HG02943 (cell line): ENCODE measurements at regions not wholly inside any gene's neighbourhood (a gene's known extent, or its start where the extent isn't known, plus 50 kb on each side); places are given as distances from the start of the nearest gene placed in this dataset.

ENCODE experiments used
- ATAC-seq: cut with Tn5 transposase; IDR thresholded peaks from one replicate; pipeline ENCODE4 v1.9.1; 2021; ENCODE audit warnings: mild to moderate bottlenecking, low read depth, moderate library complexity; ENCODE audit not compliant: unreplicated experiment

- no peak for ATAC-seq
These were observed 97.8 kb downstream of the AQP9 start for GRCh38 chr15:58235961-58236360.

- no peak for ATAC-seq
These were observed 102.2 kb downstream of the AQP9 start for GRCh38 chr15:58240191-58240932.

DNA sequence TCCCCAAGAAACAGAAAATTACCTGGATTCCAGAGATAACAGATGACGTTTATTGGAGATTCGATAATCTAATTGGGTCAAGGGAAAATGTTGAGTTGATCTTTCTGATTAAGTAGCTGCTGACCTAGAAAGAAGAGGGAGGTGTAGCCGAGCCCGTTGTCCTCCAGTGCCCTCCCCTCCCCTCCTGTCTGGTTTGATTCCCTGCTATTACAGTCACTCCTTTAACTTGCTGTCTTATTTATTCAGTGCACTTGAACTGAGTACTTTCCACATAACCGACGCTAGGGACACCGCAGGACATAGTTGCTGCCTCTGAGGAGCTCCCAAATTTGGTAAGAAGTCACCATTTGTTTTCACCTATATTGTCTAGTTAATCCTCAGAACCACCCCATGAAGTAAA lies 103.7 kb downstream of the AQP9 start:
- ATAC-seq: no peak

DNA sequence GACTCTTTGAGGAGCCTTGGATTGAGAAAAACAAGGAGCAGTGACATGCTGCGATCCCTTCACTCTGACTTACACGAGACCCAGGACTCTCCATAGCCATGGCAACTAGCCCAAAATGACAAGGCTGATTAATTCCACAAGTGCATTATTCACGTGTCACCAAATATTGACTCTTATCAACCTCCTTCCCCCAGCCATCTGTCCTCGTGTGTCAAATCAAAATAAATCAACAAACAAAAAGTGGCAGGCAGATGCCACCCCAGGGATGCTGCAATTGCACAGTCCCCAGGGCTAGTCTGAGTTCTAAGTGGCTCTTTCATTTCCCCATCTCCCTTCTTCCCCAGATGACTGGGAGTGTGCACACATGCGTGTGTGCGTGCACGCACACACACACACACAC lies 104.9 kb downstream of the AQP9 start:
- ATAC-seq: no peak

- no peak for ATAC-seq
These were observed 106.4 kb downstream of the AQP9 start for GRCh38 chr15:58244536-58244935.

DNA sequence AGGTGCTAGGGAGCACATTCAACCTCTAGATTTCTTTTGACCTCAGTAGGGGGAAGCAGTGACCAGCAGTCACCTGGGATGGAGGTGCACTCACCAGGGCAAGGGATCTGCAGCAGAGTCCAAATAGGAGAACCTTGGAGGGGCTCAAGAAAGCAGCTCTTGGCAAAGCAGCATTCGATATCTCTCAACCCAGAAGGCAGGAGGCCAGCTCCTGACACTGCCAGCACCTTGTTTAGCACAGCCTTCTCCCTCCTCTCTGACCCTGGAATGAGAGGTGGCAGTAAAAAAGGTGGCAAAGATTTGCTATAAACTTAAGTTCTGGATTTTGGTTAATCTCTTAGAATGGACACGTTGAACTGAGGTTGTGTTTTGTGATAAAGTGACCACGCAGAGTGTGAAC lies 107.9 kb downstream of the AQP9 start:
- no peak for ATAC-seq

GRCh38 chr15:58247855-58248842 lies 110.0 kb downstream of the AQP9 start:
- no peak for ATAC-seq

GRCh38 chr15:58249646-58250312 lies 111.6 kb downstream of the AQP9 start:
- no peak for ATAC-seq

GRCh38 chr15:58252586-58253323 lies 114.6 kb downstream of the AQP9 start:
- ATAC-seq: no peak

- ATAC-seq: no peak
These were observed 119.7 kb downstream of the AQP9 start for GRCh38 chr15:58257776-58258325.

GRCh38 chr15:58258501-58259292 lies 120.5 kb downstream of the AQP9 start:
- no peak for ATAC-seq

DNA sequence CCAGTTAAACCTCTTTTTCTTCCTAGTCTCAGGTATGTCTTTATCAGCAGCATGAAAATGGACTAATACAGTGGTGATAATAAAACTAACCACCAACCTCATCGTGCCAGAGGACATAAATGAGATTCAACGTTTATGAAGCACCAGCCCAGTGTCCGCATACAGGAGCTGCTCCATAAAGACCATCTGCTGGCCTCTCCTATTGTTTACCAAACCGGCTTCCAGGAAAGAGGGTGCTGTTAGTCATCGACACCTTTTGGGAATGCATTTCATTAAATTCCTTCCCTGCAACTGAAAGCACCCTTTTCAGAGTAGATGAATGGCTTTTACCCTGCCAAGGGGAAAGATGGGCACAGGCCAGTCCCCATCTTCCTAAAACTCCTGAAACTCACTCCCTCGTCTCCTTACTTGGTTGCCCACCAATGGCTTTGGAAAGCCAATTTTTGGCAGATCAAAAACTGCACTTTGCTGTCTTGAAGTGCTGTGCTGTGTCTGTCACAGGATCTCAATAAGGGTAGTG lies 122.1 kb downstream of the AQP9 start:
- ATAC-seq: no peak

GRCh38 chr15:58260725-58261267 lies 122.6 kb downstream of the AQP9 start:
- ATAC-seq: no peak

DNA sequence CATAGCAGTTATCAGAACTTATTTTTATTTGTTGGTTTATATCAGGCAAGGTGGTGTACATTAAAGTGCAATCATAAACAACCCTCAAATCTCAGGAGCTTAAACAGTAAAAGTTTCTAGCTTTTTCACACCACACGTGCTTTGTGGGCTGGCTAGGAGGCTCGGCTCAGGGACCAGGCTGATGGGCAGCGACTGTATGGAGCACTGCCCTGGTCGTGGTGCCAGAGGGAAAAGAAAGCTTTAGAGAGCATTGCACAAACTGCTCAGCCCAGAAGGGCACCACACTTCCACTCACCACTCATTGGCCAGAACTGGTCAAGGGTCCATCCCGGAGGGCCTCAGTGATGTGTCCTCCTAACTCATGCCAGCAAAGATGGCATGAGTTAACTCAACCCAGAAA lies 123.2 kb downstream of the AQP9 start:
- no peak for ATAC-seq

- ATAC-seq: no peak
These were observed 126.1 kb downstream of the AQP9 start for GRCh38 chr15:58264053-58264971.

- no peak for ATAC-seq
These were observed 128.9 kb downstream of the AQP9 start for GRCh38 chr15:58267051-58267450.

DNA sequence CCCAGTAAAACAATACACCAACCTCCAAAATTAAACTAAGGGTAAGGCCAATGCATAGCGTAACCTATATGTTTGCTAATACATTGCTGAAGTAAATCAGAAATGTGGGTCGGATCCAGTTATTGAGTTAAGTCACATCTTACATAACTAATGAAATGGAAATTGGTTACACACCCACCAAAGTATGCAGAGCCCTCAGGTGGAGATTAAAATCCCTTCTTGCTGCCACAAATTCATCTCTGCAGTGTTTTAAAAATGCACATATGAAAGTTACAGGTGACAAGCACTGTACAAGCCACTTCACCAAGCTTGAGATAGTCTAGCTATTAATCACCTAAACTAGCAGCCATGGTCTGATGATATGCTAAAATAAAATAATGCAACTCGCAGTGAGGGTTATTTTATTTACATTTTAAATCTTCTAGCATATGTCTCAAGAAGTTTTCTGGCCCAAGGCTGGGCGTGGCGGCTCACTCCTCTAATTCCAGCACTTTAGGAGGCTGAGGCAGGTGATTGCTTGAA lies 130.6 kb downstream of the AQP9 start:
- no peak for ATAC-seq
